Stimulated activated naive CD8-positive, alpha-beta T cell treated with anti-CD3 and anti-CD28 coated beads, Interleukin-15, amount 100 ng/mL, for 72 hours (primary cell): ENCODE measurements at regions not wholly inside any gene's neighbourhood (a gene's known extent, or its start where the extent isn't known, plus 50 kb on each side); places are given as distances from the start of the nearest gene placed in this dataset.
A peak's percentile ranks its signal among the peaks of the same experiment; 100 is the strongest.

Experiments
- ATAC-seq: fragments of 150-1000 bp; cut with Tn5 transposase; 2 replicates; pipeline ENCODE4 v1.10.0; 2021; ENCODE audit warnings: mild to moderate bottlenecking, moderate library complexity
- DNase-seq, 2 donors: peaks; one replicate each; pipeline ENCODE4 v3.0.0; 2021 to 2022
- H3K27ac Mint-ChIP-seq, 2 donors: one replicate each; pipeline ENCODE4 v1.8.0; 2022; ENCODE audit warnings: mild to moderate bottlenecking in 2 of 2, mixed read lengths in 2 of 2, moderate library complexity in 2 of 2
- H3K27me3 Mint-ChIP-seq: one replicate; pipeline ENCODE4 v1.8.0; 2022; ENCODE audit warnings: mixed read lengths
- H3K4me1 Mint-ChIP-seq: one replicate; pipeline ENCODE4 v1.8.0; 2022; ENCODE audit warnings: mild to moderate bottlenecking, mixed read lengths
- H3K4me3 Mint-ChIP-seq, 2 donors: one replicate each; pipeline ENCODE4 v1.8.0; 2022; ENCODE audit warnings: mild to moderate bottlenecking in 2 of 2, mixed read lengths in 2 of 2, moderate library complexity in 1 of 2
- H3K9me3 Mint-ChIP-seq, 2 donors: one replicate each; pipeline ENCODE4 v1.8.0; 2022; ENCODE audit warnings: mixed read lengths in 2 of 2

- Mint-ChIP-seq H3K27me3 (peaks cover 22% of the 10 kb centered on the region), H3K27ac (no peak overlapping the region), H3K4me3 (no peak overlapping the region), H3K4me1 (no peaks in the 10 kb centered on the region), H3K9me3 (peaks cover 0 to 11% of the 10 kb centered on the region in 2 donors)
- no peak for DNase-seq
- no peak for ATAC-seq
These were observed 123.4 kb downstream of the OLFM1 start for GRCh38 chr9:135210676-135211523.

GRCh38 chr9:135211524-135211890 lies 124.0 kb downstream of the OLFM1 start:
- no peaks in the 10 kb centered on the region for H3K4me1 Mint-ChIP-seq
- no peak overlapping the region for H3K4me3 Mint-ChIP-seq
- H3K9me3 Mint-ChIP-seq, result peaks cover 0 to 11% of the 10 kb centered on the region in 2 donors
- no peak overlapping the region for H3K27ac Mint-ChIP-seq
- ATAC-seq (no peak), DNase-seq (no peak)
- H3K27me3 Mint-ChIP-seq, result peaks cover 25% of the 10 kb centered on the region

- peaks cover 40% of the 10 kb centered on the region for H3K27me3 Mint-ChIP-seq
- ATAC-seq (no peak), DNase-seq (no peak)
- no peak overlapping the region for H3K4me3 Mint-ChIP-seq
- H3K27ac Mint-ChIP-seq, result no peak overlapping the region
- no peaks in the 10 kb centered on the region for H3K4me1 Mint-ChIP-seq
- peaks cover 0 to 11% of the 10 kb centered on the region in 2 donors for H3K9me3 Mint-ChIP-seq
These were observed 125.5 kb downstream of the OLFM1 start for GRCh38 chr9:135212961-135213360.

- DNase-seq (no peak), ATAC-seq (no peak)
- H3K4me1 Mint-ChIP-seq, result no peaks in the 10 kb centered on the region
- no peak overlapping the region for H3K27ac Mint-ChIP-seq
- peaks cover 46% of the 10 kb centered on the region for H3K27me3 Mint-ChIP-seq
- no peak overlapping the region for H3K4me3 Mint-ChIP-seq
- H3K9me3 Mint-ChIP-seq, result peaks cover 0 to 11% of the 10 kb centered on the region in 2 donors
These were observed 126.1 kb downstream of the OLFM1 start for GRCh38 chr9:135213566-135213965.

GRCh38 chr9:135214054-135214640 lies 126.7 kb downstream of the OLFM1 start:
- H3K4me3 Mint-ChIP-seq, result no peak overlapping the region
- H3K27ac Mint-ChIP-seq, result no peak overlapping the region
- peaks cover 0 to 11% of the 10 kb centered on the region in 2 donors for H3K9me3 Mint-ChIP-seq
- DNase-seq (no peak), ATAC-seq (no peak)
- no peaks in the 10 kb centered on the region for H3K4me1 Mint-ChIP-seq
- peaks cover 51% of the 10 kb centered on the region for H3K27me3 Mint-ChIP-seq

GRCh38 chr9:135214706-135215105 lies 127.2 kb downstream of the OLFM1 start:
- Mint-ChIP-seq H3K4me3 (no peak overlapping the region), H3K9me3 (peaks cover 0 to 11% of the 10 kb centered on the region in 2 donors), H3K27me3 (peaks cover 52% of the 10 kb centered on the region), H3K27ac (peak overlapping the region in 1 of 2 donors; percentile 86), H3K4me1 (no peaks in the 10 kb centered on the region)
- ATAC-seq (no peak), DNase-seq (no peak)

GRCh38 chr9:135215571-135216161 lies 128.2 kb downstream of the OLFM1 start:
- Mint-ChIP-seq H3K9me3 (peaks cover 0 to 11% of the 10 kb centered on the region in 2 donors), H3K27ac (no peak overlapping the region), H3K4me3 (no peak overlapping the region), H3K4me1 (no peaks in the 10 kb centered on the region), H3K27me3 (peaks cover 52% of the 10 kb centered on the region)
- DNase-seq (no peak), ATAC-seq (no peak)

GRCh38 chr9:135216236-135216635 lies 128.8 kb downstream of the OLFM1 start:
- Mint-ChIP-seq H3K4me1 (no peaks in the 10 kb centered on the region), H3K27me3 (peaks cover 52% of the 10 kb centered on the region), H3K4me3 (no peak overlapping the region), H3K9me3 (peaks cover 0 to 11% of the 10 kb centered on the region in 2 donors), H3K27ac (no peak overlapping the region)
- no peak for ATAC-seq
- no peak for DNase-seq

GRCh38 chr9:135216791-135217441 lies 129.4 kb downstream of the OLFM1 start:
- DNase-seq (no peak), ATAC-seq (no peak)
- H3K27me3 Mint-ChIP-seq, result peaks cover 52% of the 10 kb centered on the region
- H3K9me3 Mint-ChIP-seq, result peaks cover 0 to 8% of the 10 kb centered on the region in 2 donors
- H3K4me3 Mint-ChIP-seq, result no peak overlapping the region
- no peaks in the 10 kb centered on the region for H3K4me1 Mint-ChIP-seq
- peak overlapping the region in 1 of 2 donors; percentile 7 for H3K27ac Mint-ChIP-seq

GRCh38 chr9:135217836-135218235 lies 130.4 kb downstream of the OLFM1 start:
- Mint-ChIP-seq H3K9me3 (no peaks in the 10 kb centered on the region), H3K4me3 (no peak overlapping the region), H3K4me1 (no peaks in the 10 kb centered on the region), H3K27me3 (peaks cover 52% of the 10 kb centered on the region), H3K27ac (no peak overlapping the region)
- DNase-seq (no peak), ATAC-seq (no peak)

GRCh38 chr9:135218331-135219225 lies 131.1 kb downstream of the OLFM1 start:
- H3K4me3 Mint-ChIP-seq, result no peak overlapping the region
- no peaks in the 10 kb centered on the region for H3K4me1 Mint-ChIP-seq
- no peak overlapping the region for H3K27ac Mint-ChIP-seq
- no peaks in the 10 kb centered on the region for H3K9me3 Mint-ChIP-seq
- ATAC-seq (no peak), DNase-seq (no peak)
- H3K27me3 Mint-ChIP-seq, result peaks cover 51% of the 10 kb centered on the region

GRCh38 chr9:135219676-135220600 lies 132.5 kb downstream of the OLFM1 start:
- H3K4me1 Mint-ChIP-seq, result no peaks in the 10 kb centered on the region
- no peak for ATAC-seq
- H3K27me3 Mint-ChIP-seq, result peaks cover 37% of the 10 kb centered on the region
- H3K9me3 Mint-ChIP-seq, result no peaks in the 10 kb centered on the region
- no peak overlapping the region for H3K4me3 Mint-ChIP-seq
- H3K27ac Mint-ChIP-seq, result no peak overlapping the region
- DNase-seq, result no peak

- H3K4me1 Mint-ChIP-seq, result no peaks in the 10 kb centered on the region
- no peak overlapping the region for H3K4me3 Mint-ChIP-seq
- peaks cover 29% of the 10 kb centered on the region for H3K27me3 Mint-ChIP-seq
- DNase-seq (no peak), ATAC-seq (no peak)
- no peak overlapping the region for H3K27ac Mint-ChIP-seq
- no peaks in the 10 kb centered on the region for H3K9me3 Mint-ChIP-seq
These were observed 133.4 kb downstream of the OLFM1 start for GRCh38 chr9:135220601-135221575.
